HG03159 (cell line): ENCODE measurements at regions not wholly inside any gene's neighbourhood (a gene's known extent, or its start where the extent isn't known, plus 50 kb on each side); places are given as distances from the start of the nearest gene placed in this dataset.
"Not testable (repeated sequence)": the region's sequence is repeated elsewhere in the genome, so short reads cannot be mapped to it uniquely, and the experiment has no call there.

Experiments
- ATAC-seq: cut with Tn5 transposase; IDR thresholded peaks from one replicate; pipeline ENCODE4 v1.9.1; 2021; ENCODE audit warnings: mild to moderate bottlenecking, moderate library complexity; ENCODE audit not compliant: unreplicated experiment

DNA sequence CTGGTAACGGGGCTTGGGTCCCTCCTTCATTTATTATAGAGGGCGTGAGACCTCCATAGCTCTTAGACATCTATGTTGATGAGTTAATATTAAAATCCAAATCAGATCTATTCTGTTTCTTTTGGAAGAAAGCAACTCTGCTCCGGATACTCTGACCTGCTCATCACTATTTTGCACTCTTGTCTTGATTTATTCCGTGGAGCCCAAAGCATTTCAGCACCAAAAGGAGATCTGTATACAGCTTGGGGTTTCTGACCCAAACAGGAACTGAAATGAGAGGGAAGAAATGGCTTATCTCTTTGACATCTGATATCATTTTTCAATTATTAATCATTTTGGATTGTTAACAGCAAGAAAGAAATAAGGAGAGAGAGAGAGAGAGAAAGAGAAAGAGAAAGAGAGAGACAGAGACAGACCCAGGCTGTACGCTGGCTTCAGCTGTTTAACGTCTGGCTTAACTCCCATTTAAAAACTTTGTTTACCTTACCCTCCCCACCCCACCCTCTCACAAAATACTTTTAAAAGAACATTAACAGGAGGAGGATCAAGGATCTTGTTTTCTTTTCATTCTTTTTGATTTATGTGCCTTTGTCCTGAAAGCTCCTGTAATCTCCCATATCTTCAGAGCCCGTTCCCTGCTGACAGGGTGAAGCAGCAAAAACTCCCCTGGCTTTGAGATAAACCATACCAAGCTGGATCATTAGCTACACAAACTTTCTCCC lies 231.4 kb upstream of the TUT7 start:
- no peak for ATAC-seq

DNA sequence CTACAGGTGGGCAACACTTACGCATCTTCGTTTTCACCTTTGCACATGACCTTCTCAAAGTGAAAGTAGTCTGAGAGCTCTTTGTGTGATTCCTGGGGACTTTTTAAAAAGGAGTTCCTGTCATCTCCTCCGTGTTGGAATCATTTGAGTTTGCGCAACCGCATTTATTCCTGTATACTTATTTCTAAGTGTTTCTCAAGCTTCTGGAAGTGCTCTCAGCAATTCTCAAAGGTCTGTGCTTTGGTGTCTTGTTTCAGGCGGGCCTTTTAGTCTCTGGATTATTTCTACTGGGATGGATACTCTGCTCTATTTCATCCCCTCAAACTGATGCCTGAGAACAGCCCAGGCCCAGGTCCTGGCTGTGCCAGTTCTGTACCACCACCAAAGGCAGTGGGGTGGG lies 226.5 kb upstream of the TUT7 start:
- no peak for ATAC-seq

DNA sequence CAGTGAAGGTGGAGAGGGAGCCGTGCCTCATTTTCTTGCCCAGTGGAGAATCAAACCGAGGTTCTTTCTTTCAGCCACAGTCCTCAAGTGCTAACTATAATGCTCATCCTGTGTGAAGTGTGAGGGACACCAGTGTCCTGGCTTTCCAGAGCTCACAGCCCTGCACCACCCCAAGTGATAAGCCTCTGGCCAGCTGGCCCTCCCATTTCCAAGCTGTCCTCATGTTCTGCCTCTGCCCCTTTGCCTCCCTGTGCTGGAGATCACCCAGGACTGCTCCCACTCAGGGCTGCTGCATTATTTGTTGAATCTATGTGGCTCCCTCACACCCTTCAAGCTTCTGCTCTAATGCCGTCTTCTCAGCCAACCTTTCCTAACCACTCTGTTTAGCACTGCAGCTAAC lies 224.5 kb upstream of the TUT7 start:
- ATAC-seq: no peak

DNA sequence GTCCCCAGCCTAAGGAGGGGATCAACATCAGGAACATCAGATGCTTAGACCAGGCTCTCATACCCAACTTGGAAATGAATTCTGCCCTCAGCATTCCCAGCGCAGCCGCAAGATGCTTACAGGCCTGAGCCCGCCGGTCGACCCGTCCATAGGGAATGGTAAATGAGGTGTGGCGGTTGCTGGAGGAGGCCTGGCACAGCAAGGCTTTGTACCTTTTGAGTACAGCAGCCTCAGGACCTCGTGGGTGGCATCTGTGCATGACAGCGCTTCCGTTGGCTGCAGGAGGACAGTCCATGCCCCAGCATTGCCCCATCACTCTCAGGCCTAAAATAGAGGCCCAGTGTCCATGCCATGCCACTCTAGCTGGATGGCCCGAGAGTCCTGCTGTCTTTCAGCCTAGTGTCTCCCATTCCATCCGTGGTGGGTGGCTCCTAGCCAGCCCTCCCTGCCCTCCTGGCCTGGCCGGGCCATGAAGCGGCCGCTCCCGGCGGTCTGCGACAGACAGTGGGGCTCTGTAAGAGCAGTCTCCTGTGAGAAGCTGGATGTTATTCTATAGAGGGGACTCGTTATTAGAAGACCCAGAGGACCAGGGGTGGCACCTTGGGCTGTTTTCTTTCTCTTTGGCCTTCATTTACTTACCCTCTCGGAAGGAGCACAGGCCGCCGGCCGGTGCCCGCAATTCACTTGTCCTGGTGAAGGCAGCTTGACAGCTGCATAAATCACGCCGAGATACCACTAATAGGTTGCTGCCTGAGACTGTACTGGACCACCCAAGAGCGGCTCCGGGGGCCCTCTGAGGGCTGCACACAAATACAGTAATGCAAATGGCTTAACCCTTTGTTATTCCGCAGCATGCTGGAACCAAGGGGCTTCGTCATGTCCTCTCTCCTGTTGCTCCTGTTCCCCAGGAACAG lies 223.5 kb upstream of the TUT7 start:
- ATAC-seq: no peak

DNA sequence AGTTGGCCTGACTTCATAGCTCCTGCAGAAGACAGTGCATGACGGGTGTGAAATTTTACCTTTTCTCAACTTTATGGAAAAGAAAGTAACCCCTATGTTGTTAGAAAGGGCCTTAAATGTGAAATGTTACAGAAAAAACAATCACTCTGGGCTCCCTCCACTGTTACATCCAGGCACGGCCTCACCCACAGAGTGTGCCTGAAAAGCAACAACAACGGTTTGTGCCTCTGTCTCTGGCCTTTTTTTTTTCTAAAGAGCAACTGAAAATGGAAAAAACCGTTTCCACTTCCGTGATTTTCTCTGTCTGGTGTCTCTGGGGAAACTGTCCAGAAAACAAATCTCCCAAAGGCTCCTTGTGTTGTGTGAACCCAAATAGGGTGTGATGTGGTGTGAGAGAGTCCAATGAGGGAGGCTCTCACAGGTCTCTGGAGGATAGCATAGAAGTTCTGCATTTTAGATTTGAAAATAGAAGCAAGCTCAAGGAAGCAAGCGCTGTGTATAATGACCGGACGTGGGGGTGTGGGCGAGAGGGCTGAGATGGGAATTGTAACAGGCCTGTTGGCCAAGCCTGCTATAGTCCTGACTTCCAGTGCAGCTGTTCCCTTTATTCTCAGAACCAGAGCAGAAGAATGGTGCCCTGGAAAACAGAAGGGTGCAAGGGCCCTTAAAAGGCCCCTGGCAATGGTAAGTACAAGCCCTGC lies 221.8 kb upstream of the TUT7 start:
- ATAC-seq: no peak

DNA sequence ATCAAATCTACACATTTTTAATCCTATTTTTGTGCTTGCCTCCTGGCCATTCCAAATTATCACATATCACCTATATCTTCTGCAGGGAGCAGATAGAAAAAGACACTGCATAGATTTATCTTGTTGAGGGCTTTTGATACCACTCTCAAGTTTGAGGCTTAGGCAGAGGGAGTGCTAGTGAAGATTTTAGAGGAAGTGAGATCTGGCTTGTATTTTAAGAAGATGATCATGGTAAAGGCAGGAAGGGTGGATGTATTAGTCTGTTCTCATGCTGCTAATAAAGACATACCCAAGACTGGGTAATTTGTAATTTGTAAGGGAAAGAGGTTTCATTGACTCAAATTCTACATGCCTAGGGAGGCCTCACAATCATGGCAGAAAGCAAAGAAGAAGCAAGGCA lies 220.9 kb upstream of the TUT7 start:
- ATAC-seq: no peak

DNA sequence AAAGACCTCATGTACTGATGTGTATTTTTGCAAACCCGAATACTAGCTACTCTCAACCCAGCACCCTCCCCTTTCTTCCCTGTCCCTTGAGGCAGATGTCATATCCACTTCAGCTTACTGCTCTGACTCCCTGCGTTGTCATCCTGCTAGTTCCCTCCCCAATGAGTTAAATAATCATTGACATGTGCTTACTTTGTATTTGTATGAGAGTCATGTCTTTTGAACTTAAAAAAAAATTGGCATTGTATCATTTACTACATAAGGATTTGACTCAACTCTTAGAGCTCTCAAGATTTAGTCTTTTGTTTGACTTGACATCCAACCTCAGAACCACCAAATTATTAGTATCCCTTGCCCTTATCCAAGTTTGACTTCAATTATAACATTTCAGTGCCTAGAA lies 219.7 kb upstream of the TUT7 start:
- no peak for ATAC-seq

DNA sequence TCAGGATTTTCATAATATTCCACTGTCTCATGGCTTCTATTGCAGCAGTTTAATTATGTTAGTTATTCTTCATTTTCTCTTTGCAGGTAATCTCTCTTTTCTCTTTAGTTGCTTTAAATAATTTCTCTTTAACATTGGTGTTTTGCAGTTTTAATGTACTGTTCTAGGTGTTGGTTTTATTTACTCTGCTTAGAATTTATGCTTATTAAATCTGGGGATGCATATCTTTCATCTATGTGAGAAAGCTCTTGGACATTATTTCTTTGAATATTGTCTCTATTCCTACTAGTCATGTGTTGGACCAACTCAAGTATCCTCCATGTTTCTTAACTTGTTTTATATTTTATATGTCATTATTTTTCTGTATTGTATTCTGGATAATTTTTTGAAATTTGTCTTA lies 218.7 kb upstream of the TUT7 start:
- ATAC-seq: no peak

DNA sequence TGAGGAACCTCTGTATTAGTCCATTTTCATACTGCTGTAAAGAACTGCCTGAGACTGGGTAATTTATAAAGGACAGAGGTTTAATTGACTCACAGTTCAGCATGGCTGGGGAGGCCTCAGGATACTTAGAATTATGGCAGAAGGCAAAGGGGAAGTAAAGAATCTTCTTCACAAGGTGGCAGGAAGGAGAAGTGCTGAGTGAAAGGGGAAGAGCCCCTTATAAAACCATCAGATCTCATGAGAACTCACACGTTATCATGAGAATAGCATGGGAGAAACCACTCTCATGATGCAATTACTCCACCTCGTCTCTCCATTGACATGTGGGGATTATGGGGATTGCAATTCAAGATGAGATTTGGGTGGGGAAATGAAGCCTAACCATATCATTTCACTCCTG lies 211.4 kb upstream of the TUT7 start:
- ATAC-seq: not testable (repeated sequence)

DNA sequence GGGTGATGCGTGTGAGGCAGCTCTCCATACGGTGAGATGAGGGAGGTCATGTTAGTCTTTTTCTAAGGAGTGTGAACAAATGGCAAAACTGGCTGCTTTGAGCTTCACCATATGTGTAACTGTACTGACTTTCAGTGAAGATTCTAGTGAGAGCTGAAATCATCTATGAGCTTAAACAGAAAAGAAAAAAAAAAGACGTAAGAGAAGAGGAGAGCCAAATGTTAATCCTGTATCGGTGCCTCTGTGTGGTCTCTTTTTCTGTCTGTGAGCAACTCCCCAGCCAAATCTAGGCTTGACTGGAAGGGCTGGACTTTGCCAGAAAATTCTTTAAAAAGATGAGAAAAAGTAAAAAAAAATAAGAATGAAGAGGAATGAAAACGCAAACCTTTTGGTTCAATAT lies 209.7 kb upstream of the TUT7 start:
- ATAC-seq: no peak

DNA sequence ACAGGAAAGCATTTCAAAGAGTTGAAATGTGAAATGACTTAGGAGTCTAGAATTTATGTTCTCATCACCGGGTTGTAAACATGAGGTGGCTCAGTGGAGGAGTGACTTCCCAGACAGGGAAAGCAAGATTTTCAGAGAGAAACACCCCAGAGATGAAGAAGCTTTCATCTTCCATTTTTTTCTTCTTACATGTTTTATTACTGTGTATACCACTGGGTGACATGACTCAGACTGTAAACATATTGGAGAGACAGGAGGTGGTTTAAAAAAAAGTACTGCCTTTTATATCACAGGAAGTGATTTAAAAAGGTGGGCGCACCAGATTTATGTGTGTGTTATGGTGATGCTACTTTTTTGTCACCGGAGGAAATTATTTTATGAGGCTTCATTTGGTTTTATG lies 209.1 kb upstream of the TUT7 start:
- ATAC-seq: no peak

DNA sequence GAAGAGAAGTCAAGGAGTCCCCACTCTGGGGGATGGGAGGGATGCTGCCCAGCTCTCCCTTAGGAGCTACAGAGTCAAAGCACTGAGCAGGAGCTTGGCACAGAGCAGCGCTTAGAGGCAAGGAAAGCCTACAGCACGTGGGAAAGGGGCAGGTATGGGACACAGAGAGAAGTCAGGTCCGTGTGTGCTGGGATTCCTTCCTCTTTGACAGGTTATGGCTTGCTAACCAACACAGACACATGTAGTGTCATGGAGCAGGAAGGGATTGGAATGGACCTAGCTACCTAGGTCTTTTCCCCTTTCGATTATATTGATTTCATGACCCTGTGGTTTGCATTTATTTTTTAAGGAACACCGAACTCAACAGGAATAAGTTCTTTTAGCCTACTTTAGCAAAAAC lies 208.5 kb upstream of the TUT7 start:
- ATAC-seq: no peak

DNA sequence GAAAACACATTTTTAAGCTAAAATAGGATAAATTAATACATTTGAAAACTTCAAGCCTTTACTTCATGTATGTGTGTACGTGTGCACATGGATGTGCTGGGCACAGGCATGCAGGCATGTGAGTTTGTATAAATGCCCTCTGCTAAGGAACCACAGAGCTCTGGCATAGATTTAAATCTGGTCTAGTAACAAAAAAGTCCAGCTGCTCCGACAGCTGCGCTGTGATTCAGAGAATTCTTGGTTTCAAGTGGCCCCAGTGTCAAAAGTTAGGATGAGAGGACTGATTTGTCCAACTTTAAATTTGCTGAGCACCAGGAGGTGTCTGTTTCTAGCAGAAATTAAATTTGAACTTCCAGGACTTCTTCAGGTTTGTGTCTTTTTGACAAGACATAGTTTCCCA lies 203.7 kb upstream of the TUT7 start:
- ATAC-seq: no peak

DNA sequence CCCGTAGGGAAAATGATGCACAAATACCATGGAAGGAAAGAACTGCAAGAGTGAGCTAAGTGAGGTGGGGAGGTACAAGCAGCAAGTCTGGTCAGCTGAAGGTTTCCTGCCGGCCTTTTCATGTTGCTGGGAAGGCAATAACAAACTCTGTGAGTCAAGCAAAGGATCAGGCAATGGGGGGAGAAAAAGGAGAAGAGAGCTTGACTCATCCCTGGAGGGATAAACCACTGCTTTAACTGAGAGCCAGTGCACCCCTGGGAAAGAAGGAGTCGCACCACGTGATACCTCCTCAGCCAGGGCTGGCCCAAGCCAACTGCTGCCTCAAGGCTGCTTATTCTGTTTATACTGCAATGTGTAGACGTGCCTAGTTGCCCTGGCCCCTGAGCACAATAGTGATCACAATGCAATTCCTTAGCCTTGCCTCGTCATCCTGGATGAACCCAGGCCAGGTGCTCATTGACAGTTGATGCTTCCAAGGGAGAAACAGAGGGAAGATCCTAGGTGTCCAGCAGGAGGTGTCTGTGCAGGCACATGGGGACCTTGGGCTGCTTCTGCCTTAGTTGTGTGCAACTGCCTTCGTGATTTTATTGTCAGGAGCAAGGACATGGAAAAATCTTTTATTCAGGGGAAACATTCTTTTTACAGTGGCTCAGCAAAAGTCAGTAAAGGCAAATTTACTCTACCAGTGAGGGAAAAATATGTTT lies 203.0 kb upstream of the TUT7 start:
- no peak for ATAC-seq

DNA sequence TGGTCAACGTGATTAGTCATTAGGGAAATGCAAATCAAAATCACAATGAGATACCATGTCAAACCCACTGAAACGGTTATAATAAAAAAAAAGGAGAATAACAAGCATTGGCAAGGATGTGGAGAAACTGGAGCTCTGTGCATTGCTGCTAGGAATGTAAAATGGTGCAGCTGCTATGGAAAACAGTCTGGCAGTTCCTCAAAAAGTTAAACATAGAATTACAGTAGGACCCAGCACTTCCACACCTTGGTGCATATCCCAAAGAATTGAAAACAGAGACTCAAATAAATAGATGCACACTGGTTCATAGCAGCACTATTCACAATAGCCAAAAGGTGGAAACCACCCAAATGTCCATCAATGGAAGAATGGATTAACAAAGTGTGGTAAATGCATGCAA lies 201.5 kb upstream of the TUT7 start:
- ATAC-seq: no peak

DNA sequence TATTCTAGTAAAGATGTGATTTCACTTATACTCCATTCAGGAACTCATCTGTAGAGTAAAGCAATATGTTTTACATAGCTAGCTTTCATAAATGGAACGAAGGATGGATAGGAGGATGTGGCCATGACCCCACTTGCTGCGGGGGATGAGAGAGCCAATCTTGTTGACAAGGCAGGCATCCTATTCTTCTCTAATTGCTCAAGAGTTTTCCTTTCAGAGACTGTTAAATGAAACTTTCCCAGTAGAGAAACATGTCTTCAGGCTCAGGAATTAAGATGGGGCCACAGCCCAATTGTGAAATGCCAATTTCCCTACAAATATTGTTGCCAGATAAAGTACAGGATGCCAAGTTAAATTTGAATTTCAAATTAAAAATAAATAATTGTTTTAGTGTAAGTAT lies 196.2 kb upstream of the TUT7 start:
- ATAC-seq: no peak

DNA sequence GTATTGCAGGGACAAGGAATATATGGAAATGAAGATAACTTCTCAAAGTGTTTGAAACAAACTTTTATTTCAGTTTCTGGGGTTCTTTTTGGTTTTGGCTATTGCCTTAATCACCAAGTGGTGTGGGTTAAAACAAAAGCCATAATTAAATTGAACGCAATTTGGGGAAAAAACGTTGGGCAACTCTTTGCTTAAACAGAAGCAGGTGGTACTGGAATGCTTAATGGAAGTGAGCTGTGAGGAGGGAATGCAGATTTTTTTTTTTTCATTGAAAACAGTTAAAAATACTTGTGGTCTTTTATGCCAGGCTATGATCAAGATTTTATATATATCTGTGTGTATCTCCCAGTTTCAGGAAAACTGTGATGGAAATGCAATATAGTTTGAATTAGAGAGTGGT lies 195.7 kb upstream of the TUT7 start:
- ATAC-seq: no peak

DNA sequence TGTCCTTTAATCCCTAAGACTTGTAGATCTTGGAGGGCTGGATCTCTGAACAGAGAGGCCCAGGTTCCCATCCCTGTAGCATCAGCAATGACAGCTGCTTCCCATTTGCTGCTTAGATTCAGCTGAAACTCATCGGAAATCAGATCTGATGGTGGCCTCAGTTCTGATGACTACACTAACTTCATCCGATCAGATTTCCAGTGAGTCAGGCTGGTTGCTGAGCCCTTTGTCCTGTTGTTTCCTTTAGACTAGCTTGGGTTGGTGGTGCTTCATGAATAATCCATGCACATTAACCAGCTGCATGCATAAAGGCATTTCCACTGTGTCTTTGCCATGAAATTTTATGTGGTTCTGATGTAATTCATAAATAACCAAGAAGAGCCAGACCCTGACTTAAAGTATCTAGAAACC lies 195.2 kb upstream of the TUT7 start:
- ATAC-seq: no peak

DNA sequence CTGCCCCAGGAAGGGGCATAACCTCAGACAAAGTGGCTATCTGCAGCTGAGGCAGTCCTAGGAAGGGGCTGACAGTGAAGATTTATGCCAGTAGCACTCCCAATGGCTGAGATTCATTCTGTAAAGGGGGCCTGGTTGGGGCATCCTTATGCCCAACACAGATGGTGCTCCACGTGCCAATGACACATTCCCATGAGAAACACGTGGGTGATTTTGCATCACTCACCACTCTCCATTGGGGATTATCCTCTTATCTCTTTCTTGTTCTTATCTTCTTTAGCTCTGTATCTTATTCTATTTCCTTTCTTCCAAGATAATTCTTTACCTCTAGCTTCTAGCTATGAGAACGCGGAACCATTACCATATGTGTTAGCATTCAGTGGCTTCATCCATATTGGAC lies 194.0 kb upstream of the TUT7 start:
- no peak for ATAC-seq

DNA sequence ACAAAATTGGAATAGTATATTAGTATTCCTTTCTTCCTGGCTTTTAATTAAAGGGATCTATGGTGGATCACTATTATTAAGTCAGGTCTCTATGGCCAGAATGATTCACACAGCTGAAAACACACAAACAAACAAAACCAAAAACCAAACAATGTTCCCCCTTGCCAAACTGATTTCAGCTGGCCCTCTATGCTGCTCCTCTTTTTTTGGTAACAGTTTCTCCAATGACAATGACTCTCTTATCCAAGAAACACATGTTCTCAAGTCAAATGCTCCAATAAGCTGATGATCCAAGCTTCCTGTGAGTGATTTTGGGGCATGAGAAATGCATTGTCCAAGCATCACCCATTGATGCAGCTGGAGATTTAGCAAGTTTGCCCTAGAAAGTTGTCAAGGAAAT lies 193.4 kb upstream of the TUT7 start:
- ATAC-seq: no peak

DNA sequence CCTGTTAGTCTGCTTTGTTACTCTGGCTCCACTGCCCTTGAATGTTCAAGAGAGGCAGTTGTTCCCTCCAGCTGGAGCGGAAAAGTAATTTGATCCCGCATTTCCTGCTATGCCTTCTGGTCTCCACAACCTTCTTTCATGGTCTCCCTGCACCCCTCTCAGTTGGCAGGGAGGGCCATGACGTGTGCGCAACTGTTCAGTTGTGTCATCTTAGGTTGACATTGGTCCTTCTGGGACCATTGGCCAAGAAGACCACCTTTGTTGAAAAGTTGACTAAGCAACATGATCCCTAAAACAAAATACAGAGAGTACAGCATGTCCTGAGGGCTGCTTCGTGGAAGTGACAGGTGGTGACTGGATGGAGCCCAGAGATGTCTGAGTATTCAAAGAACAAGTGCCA lies 192.5 kb upstream of the TUT7 start:
- ATAC-seq: no peak
